Small intestine (tissue), 7 donors: ENCODE measurements at regions not wholly inside any gene's neighbourhood (a gene's known extent, or its start where the extent isn't known, plus 50 kb on each side); places are given as distances from the start of the nearest gene placed in this dataset.

Experiments
- DNase-seq, 2 donors: peaks; one replicate each; pipeline versions ENCODE4 v3.0.0 to v3.0.0-alpha.2; 2013
- FAIRE-seq: peaks from 2 replicates; lab custom pipeline; 2012; peaks lifted over from hg19 to GRCh38; lab: Jason Lieb, UNC
- H3K27ac ChIP-seq, 3 donors: one replicate each; pipeline ENCODE4 v1.5.1; 2013; ENCODE audit warnings: low read length in 2 of 3, mild to moderate bottlenecking in 2 of 3, control low read depth in 1 of 3, inconsistent platforms in 1 of 3, low read depth in 1 of 3, moderate library complexity in 1 of 3
- H3K27me3 ChIP-seq, 3 donors: one replicate each; pipeline ENCODE4 v1.6.1; 2013; ENCODE audit warnings: low read length in 3 of 3, inconsistent platforms in 1 of 3; ENCODE audit not compliant: control insufficient read depth in 3 of 3, insufficient read depth in 3 of 3
- H3K36me3 ChIP-seq, 3 donors: one replicate each; pipeline ENCODE4 v1.6.1; 2013; ENCODE audit warnings: low read length in 3 of 3, inconsistent platforms in 1 of 3, low read depth in 1 of 3, mild to moderate bottlenecking in 1 of 3, moderate library complexity in 1 of 3; ENCODE audit not compliant: control insufficient read depth in 3 of 3, insufficient read depth in 2 of 3
- H3K4me1 ChIP-seq, 3 donors: one replicate each; pipeline ENCODE4 v1.6.1; 2013; ENCODE audit warnings: low read length in 2 of 3, inconsistent platforms in 1 of 3, low read depth in 1 of 3, mild to moderate bottlenecking in 1 of 3, moderate library complexity in 1 of 3; ENCODE audit not compliant: control insufficient read depth in 3 of 3, insufficient read depth in 2 of 3
- H3K4me3 ChIP-seq, 3 donors: one replicate each; pipeline ENCODE4 v1.5.1; 2013; ENCODE audit warnings: low read length in 3 of 3, control low read depth in 1 of 3, inconsistent platforms in 1 of 3, low read depth in 1 of 3, mild to moderate bottlenecking in 1 of 3, moderate library complexity in 1 of 3
- H3K9me3 ChIP-seq, 2 donors: one replicate each; pipeline ENCODE4 v1.6.1; 2013; ENCODE audit warnings: low read depth in 1 of 2, low read length in 1 of 2; ENCODE audit not compliant: control insufficient read depth in 2 of 2, insufficient read depth in 1 of 2
- WGBS, 3 donors: extraction: QIAGEN DNeasy Blood & Tissue Kit; methylation state at CpG; one replicate each; pipeline ENCODE4 v1.1.7; 2013; 5-methylcytosine and 5-hydroxymethylcytosine counted together
- donor health status: healthy with polysubstance abuse.
- donor health status: control.
- donor health status: control.
- donor health status: Bipolar disorder and iron deficiency.
- donor health status: healthy.

DNA sequence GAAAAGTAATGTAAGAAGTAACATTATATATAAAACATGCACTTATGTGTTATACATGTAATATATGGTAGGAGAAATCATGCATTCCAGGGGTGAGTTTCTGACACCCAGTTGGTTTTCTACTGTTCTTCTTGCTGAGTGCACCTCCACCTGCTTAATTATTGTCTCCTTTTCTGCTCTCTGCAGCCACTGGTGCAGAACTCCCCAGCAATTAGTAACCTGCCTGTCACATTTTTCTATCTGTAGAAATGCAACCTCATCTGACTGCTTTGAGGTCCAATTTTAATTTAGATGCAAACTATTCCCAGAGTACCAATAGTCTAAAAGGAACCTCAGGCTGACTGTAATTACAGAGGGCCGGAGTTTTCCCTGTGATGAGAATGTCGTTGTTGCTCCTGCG is 842.1 kb downstream of the AACS start:
- 65 to 78% (median 75%) methylated on average over 3 of the region's 3 CpGs for WGBS, 3 donors
- H3K27me3 ChIP-seq, result no peaks in the 10 kb centered on the region
- H3K27ac ChIP-seq, result no peak overlapping the region
- DNase-seq, result no peak
- no peak overlapping the region for H3K4me3 ChIP-seq
- H3K4me1 ChIP-seq, result no peaks in the 10 kb centered on the region
- FAIRE-seq, result no peak
- H3K36me3 ChIP-seq, result no peaks in the 10 kb centered on the region
- H3K9me3 ChIP-seq, result peaks cover 0 to 5% of the 10 kb centered on the region in 2 donors

DNA sequence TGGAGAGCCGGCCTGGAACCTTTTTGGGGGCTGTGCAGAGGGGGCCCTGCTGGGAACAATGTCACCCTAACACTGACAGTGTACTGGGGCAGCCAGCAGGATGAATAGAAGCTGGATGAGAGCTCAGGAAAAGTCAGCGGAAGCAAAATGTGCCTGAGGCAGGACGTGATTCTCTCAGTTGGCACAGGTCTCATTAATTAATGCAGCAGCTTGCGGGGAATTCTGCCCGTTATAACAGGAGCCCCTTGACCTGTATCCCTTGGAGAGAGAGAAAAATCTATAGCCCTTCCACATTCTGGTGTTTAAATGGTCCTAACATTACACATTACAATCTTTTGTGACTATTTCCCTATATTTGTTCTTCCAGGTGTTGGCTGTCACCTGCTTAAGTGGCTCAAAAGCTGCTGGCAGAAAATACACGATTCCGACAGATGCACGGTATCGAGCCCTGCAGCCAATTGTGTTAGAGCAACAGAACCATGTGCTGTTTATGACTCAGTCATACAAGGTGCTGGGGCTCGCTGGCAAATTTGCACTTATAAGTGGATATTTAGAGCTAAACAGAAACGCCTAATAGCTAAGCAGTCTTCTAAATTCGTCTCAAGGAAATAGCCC is 854.7 kb downstream of the AACS start:
- no peak overlapping the region for H3K27ac ChIP-seq
- no peaks in the 10 kb centered on the region for H3K4me1 ChIP-seq
- H3K27me3 ChIP-seq, result no peaks in the 10 kb centered on the region
- no peaks in the 10 kb centered on the region for H3K36me3 ChIP-seq
- 75 to 80% (median 79%) methylated on average over 12 of the region's 12 CpGs for WGBS, 3 donors
- FAIRE-seq (no peak), DNase-seq (no peak)
- peaks cover 0 to 1% of the 10 kb centered on the region in 2 donors for H3K9me3 ChIP-seq
- no peak overlapping the region for H3K4me3 ChIP-seq

- Histone ChIP-seq H3K4me3 (no peak overlapping the region), H3K9me3 (peaks cover 0 to 1% of the 10 kb centered on the region in 2 donors), H3K27ac (no peak overlapping the region), H3K36me3 (no peaks in the 10 kb centered on the region), H3K27me3 (no peaks in the 10 kb centered on the region), H3K4me1 (no peaks in the 10 kb centered on the region)
- no peak for DNase-seq
- 75 to 77% (median 76%) methylated on average over 5 of the region's 5 CpGs for WGBS, 3 donors
- FAIRE-seq, result no peak
Measured at GRCh38 chr12:125922330-125922729, 857.1 kb downstream of the AACS start.

- Histone ChIP-seq H3K4me1 (no peaks in the 10 kb centered on the region), H3K36me3 (no peaks in the 10 kb centered on the region), H3K4me3 (no peak overlapping the region), H3K27ac (no peak overlapping the region), H3K9me3 (no peaks in the 10 kb centered on the region), H3K27me3 (no peaks in the 10 kb centered on the region)
- FAIRE-seq (no peak), DNase-seq (no peak)
- 93 to 100% (median 93%) methylated on average over 1 of the region's 1 CpG for WGBS, 3 donors
Measured at GRCh38 chr12:125936502-125936901, 871.3 kb downstream of the AACS start.

DNA sequence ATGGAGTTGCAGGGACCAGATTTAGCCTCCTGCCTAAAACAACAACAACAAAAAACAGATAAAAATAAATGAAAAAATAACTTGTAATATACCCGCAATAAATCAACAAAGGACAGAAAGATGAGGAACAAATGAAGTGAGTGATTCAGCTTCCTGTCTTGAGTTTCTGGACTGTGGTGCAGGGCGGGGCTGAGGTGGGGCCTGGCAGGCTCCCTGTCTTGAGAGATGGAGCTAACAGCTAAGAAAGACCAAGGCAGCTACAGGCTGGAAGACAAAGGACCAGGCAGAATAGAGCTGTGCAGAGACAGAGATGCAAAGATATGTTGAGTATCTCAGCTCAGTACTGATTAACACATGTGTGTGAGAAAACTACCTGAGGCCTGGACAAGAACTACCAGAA is 879.2 kb downstream of the AACS start:
- Histone ChIP-seq H3K27me3 (no peaks in the 10 kb centered on the region), H3K36me3 (no peaks in the 10 kb centered on the region), H3K27ac (no peak overlapping the region), H3K4me3 (no peak overlapping the region), H3K9me3 (no peaks in the 10 kb centered on the region), H3K4me1 (no peaks in the 10 kb centered on the region)
- DNase-seq (no peak), FAIRE-seq (no peak)
- 64 to 81% (median 78%) methylated on average over 2 of the region's 2 CpGs for WGBS, 3 donors

GRCh38 chr12:125949471-125949870 is 884.2 kb downstream of the AACS start:
- DNase-seq, result no peak
- WGBS, 3 donors, result 86 to 92% (median 90%) methylated on average over 7 of the region's 7 CpGs
- H3K36me3 ChIP-seq, result no peaks in the 10 kb centered on the region
- H3K9me3 ChIP-seq, result no peaks in the 10 kb centered on the region
- FAIRE-seq, result no peak
- no peak overlapping the region for H3K27ac ChIP-seq
- H3K4me3 ChIP-seq, result no peak overlapping the region
- H3K4me1 ChIP-seq, result no peaks in the 10 kb centered on the region
- no peaks in the 10 kb centered on the region for H3K27me3 ChIP-seq

DNA sequence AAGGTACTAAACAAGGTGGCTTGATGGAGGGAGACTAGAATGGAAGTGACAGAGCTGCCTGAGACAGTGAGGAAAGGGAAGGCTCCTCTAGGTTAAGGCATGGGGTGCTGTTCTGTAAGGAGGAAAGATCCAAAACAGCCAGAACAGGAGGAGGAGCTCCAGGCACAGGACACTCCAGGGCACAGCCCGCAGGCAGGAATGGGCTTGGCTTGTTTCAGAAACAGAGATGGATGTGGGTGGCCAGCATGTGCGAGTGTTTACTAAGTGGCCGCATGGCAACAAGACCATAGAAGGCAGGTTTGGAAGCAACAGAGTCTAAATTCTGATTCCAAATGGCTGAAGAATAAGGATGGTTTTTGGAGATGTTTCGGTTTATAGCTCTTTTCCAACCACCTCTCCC is 889.1 kb downstream of the AACS start:
- no peaks in the 10 kb centered on the region for H3K36me3 ChIP-seq
- H3K27me3 ChIP-seq, result no peaks in the 10 kb centered on the region
- no peak overlapping the region for H3K27ac ChIP-seq
- WGBS, 3 donors, result 84 to 94% (median 89%) methylated on average over 4 of the region's 4 CpGs
- peaks cover 0 to 1% of the 10 kb centered on the region in 2 donors for H3K9me3 ChIP-seq
- no peak overlapping the region for H3K4me3 ChIP-seq
- FAIRE-seq (no peak), DNase-seq (no peak)
- no peaks in the 10 kb centered on the region for H3K4me1 ChIP-seq

DNA sequence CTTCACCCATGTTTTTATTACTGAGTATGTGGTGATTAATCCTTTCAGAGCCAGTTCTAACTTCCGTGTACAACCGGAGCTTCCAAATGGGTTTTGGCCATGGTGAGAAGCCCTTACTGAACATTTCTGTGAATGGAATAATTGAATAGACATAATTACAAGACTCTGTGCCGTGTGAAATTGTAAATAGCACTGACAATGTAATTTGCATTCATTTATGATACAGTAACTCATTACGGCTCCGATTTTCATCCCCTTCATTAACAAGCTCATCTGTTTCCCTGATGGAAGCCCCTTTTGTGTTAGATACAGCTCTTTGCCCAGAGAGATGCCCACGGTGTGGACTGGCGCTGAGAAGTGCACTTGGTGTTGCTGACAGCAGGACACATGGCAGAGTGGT is 891.0 kb downstream of the AACS start:
- no peaks in the 10 kb centered on the region for H3K4me1 ChIP-seq
- no peak overlapping the region for H3K27ac ChIP-seq
- H3K36me3 ChIP-seq, result peaks cover 0 to 2% (median 0%) of the 10 kb centered on the region in 3 donors
- 79% methylated on average over 7 of the region's 7 CpGs for WGBS, 3 donors
- FAIRE-seq (no peak), DNase-seq (no peak)
- H3K9me3 ChIP-seq, result peaks cover 1 to 4% of the 10 kb centered on the region in 2 donors
- no peaks in the 10 kb centered on the region for H3K27me3 ChIP-seq
- H3K4me3 ChIP-seq, result no peak overlapping the region

GRCh38 chr12:125966641-125967040 is 901.4 kb downstream of the AACS start:
- Histone ChIP-seq H3K27ac (no peak overlapping the region), H3K4me1 (no peaks in the 10 kb centered on the region), H3K4me3 (no peak overlapping the region), H3K27me3 (no peaks in the 10 kb centered on the region), H3K36me3 (no peaks in the 10 kb centered on the region), H3K9me3 (peaks cover 3 to 10% of the 10 kb centered on the region in 2 donors)
- WGBS, 3 donors, result 82 to 87% (median 82%) methylated on average over 7 of the region's 7 CpGs
- FAIRE-seq (no peak), DNase-seq (no peak)
